Retinal pigment epithelial cell (primary cell): ENCODE measurements at regions not wholly inside any gene's neighbourhood (a gene's known extent, or its start where the extent isn't known, plus 50 kb on each side); places are given as distances from the start of the nearest gene placed in this dataset.
"Not testable (repeated sequence)": the region's sequence is repeated elsewhere in the genome, so short reads cannot be mapped to it uniquely, and the experiment has no call there.

Source experiments
- DNase-seq: peaks from one replicate; pipeline ENCODE4 v3.0.0-alpha.2; 2010; ENCODE audit warnings: low read depth
- H3K4me3 ChIP-seq: 2 replicates; pipeline ENCODE4 v1.5.1; 2011; ENCODE audit warnings: mild to moderate bottlenecking, low read length, control low read depth, moderate library complexity
- CTCF ChIP-seq: conservative IDR thresholded peaks from 2 replicates; pipeline ENCODE4 v1.5.1; 2011; ENCODE audit warnings: low read depth, low read length, control low read depth, inconsistent platforms

- DNase-seq = peak; percentile 97
- TF ChIP-seq CTCF = no peak
- no peak overlapping the region for H3K4me3 ChIP-seq
Observed at GRCh38 chr7:94190599-94191061, 186.5 kb upstream of the BET1 start.

- H3K4me3 ChIP-seq, DNase-seq: not testable (repeated sequence)
Observed at GRCh38 chr7:94194426-94194825, 190.3 kb upstream of the BET1 start.

- DNase-seq = no peak
- no peak for TF ChIP-seq CTCF
Observed at GRCh38 chr7:94195201-94195600, 191.0 kb upstream of the BET1 start.

GRCh38 chr7:94195813-94196212 is 191.7 kb upstream of the BET1 start:
- no peak for TF ChIP-seq CTCF
- H3K4me3 ChIP-seq = no peak overlapping the region
- DNase-seq = no peak

More at GRCh38 chr7:94195201-94195600, 191.0 kb upstream of the BET1 start:
- no peak overlapping the region for H3K4me3 ChIP-seq

GRCh38 chr7:94205529-94205928 is 189.2 kb upstream of the COL1A2 start:
- no peak overlapping the region for H3K4me3 ChIP-seq
- TF ChIP-seq CTCF = no peak
- no peak for DNase-seq

- no peak for TF ChIP-seq CTCF
- DNase-seq = no peak
- no peak overlapping the region for H3K4me3 ChIP-seq
Observed at GRCh38 chr7:94206295-94206694, 188.4 kb upstream of the COL1A2 start.

GRCh38 chr7:94212160-94212559 is 182.5 kb upstream of the COL1A2 start:
- TF ChIP-seq CTCF = no peak
- DNase-seq = no peak
- H3K4me3 ChIP-seq = no peak overlapping the region

GRCh38 chr7:94216944-94217461 is 177.7 kb upstream of the COL1A2 start:
- peak; percentile 22 for DNase-seq
- no peak overlapping the region for H3K4me3 ChIP-seq
- no peak for TF ChIP-seq CTCF
